Activated B cell treated with CpG ODN at 0.5 μM for 24 hours (primary cell): ENCODE measurements at regions not wholly inside any gene's neighbourhood (a gene's known extent, or its start where the extent isn't known, plus 50 kb on each side); places are given as distances from the start of the nearest gene placed in this dataset.

ENCODE experiments used
- ATAC-seq: fragments of 200-7000 bp; cut with Tn5 transposase; one replicate; pipeline ENCODE4 v1.10.0; 2021; ENCODE audit warnings: low read depth, mild to moderate bottlenecking, moderate library complexity
- CTCF ChIA-PET: fragments of 350-600 bp; sonication (Branson Sonifier 250); formaldehyde crosslinking; loops from one replicate; lab custom pipeline; 2021; ENCODE audit warnings: antibody characterized with exemption; lab: Charles Lee
- POLR2A ChIA-PET: fragments of 350-600 bp; sonication (Branson Sonifier 250); formaldehyde crosslinking; loops from one replicate; lab custom pipeline; 2021; ENCODE audit warnings: antibody characterized with exemption; lab: Charles Lee
- DNase-seq: peaks from one replicate; pipeline ENCODE4 v3.0.0; 2022
- H3K27ac Mint-ChIP-seq: one replicate; pipeline ENCODE4 v1.8.0; 2020; ENCODE audit warnings: mixed read lengths
- H3K27me3 Mint-ChIP-seq: one replicate; pipeline ENCODE4 v1.8.0; 2021; ENCODE audit warnings: mixed read lengths
- H3K36me3 Mint-ChIP-seq: one replicate; pipeline ENCODE4 v1.8.0; 2021; ENCODE audit warnings: low read depth, mixed read lengths
- H3K4me1 Mint-ChIP-seq: one replicate; pipeline ENCODE4 v1.8.0; 2021; ENCODE audit warnings: mixed read lengths
- H3K4me3 Mint-ChIP-seq: one replicate; pipeline ENCODE4 v1.8.0; 2020; ENCODE audit warnings: mild to moderate bottlenecking, mixed read lengths
- H3K9me3 Mint-ChIP-seq: one replicate; pipeline ENCODE4 v1.8.0; 2020; ENCODE audit warnings: mixed read lengths
- intact Hi-C: fragments of 100-400 bp; cut with micrococcal nuclease; formaldehyde crosslinking; loops from one replicate; pipeline ENCODE4 v1.15.1; 2024
- TF ChIP-seq, protein P1 (sequence below): fragments of 200-600 bp; IDR thresholded peaks from one replicate; pipeline ENCODE4 v1.8.0; 2022; ENCODE audit warnings: antibody characterized with exemption, mild to moderate bottlenecking

- TF ChIP-seq, protein P1, sequence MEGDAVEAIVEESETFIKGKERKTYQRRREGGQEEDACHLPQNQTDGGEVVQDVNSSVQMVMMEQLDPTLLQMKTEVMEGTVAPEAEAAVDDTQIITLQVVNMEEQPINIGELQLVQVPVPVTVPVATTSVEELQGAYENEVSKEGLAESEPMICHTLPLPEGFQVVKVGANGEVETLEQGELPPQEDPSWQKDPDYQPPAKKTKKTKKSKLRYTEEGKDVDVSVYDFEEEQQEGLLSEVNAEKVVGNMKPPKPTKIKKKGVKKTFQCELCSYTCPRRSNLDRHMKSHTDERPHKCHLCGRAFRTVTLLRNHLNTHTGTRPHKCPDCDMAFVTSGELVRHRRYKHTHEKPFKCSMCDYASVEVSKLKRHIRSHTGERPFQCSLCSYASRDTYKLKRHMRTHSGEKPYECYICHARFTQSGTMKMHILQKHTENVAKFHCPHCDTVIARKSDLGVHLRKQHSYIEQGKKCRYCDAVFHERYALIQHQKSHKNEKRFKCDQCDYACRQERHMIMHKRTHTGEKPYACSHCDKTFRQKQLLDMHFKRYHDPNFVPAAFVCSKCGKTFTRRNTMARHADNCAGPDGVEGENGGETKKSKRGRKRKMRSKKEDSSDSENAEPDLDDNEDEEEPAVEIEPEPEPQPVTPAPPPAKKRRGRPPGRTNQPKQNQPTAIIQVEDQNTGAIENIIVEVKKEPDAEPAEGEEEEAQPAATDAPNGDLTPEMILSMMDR, result no peak
- Mint-ChIP-seq H3K27me3 (no peaks in the 10 kb centered on the region), H3K4me3 (no peak overlapping the region), H3K27ac (no peak overlapping the region), H3K9me3 (peaks cover 3% of the 10 kb centered on the region), H3K36me3 (no peaks in the 10 kb centered on the region), H3K4me1 (no peaks in the 10 kb centered on the region)
- intact Hi-C loops, result no loop called here
- DNase-seq (no peak), ATAC-seq (no peak)
- CTCF ChIA-PET, result no interaction called here
- POLR2A ChIA-PET, result no interaction called here
Observed at GRCh38 chr20:22652681-22653588, 68.6 kb upstream of the FOXA2 start.

DNA sequence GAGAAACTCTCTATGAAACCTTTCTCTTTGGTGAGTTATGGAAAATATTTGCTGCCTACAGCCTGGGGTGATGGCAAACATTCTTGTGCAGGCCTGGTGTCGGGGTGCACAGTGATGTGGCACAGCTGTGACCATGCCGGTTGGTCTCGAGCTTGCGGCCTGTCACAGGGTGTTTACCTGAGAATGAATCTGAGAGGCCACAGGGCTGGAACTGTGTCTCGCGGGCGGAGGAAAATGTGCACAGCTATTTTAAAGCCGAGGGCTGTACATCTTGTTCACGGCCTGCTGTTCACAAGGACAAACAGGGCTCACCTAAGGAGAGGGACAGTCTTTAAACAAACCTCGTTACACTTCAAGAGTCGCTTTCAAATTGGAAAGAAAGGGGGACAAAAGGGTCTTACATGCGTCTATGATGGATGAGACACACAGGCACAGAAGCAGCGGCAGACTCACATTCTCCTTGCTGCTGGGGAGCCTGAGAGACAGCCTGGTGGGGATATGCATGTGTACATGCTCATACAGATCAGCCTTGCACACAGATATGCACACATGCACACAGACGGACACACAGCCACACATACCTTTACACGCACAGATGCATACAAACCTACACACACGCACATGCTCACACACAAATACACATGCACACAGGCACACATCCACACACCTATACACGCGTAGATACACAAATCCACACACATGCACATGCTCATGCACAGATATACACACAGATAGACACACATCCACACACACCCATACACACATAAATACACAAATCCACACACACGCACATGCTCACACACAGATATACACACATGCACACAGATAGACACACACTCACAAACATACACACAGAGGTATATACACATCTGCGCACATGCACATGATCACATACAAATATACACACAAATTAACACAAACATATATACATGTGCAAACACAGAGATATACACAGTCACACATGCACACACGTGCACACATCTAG is 69.6 kb upstream of the FOXA2 start:
- ChIA-PET CTCF (no interaction called here), POLR2A (no interaction called here)
- Mint-ChIP-seq H3K4me1 (no peaks in the 10 kb centered on the region), H3K4me3 (no peak overlapping the region), H3K27ac (no peak overlapping the region), H3K27me3 (no peaks in the 10 kb centered on the region), H3K9me3 (peaks cover 3% of the 10 kb centered on the region), H3K36me3 (no peaks in the 10 kb centered on the region)
- TF ChIP-seq, protein P1, result no peak
- ATAC-seq (no peak), DNase-seq (no peak)
- intact Hi-C loops, result no loop called here

DNA sequence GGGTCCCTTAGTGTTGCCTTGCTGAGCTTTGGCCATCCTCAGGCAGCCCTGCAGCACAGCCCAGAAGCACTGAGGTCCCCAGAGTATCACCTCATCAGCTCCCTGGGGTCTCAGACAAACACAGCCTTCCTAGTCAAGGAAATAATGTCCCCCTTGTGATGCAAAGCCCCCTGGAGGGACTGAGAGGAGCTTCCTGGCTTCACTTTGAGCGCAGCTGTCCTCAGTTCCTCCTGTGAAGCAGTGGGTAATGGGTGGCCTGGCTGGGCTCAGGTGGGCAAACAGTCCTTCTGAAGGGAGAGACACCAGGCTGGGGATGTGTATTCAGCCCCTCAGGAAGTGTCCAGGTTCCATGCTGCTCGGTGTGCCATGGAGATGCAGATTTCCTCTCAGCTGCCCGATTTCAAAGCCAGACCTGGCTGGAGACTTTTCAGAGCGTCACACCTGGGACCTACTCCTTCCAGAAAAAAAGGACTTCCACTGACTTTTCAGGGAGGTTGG is 79.2 kb upstream of the FOXA2 start:
- intact Hi-C loops, result no loop called here
- Mint-ChIP-seq H3K36me3 (no peaks in the 10 kb centered on the region), H3K4me3 (no peak overlapping the region), H3K27ac (no peak overlapping the region), H3K9me3 (peaks cover 7% of the 10 kb centered on the region), H3K27me3 (no peaks in the 10 kb centered on the region), H3K4me1 (no peaks in the 10 kb centered on the region)
- TF ChIP-seq, protein P1, result no peak
- ATAC-seq, result no peak
- DNase-seq, result no peak
- ChIA-PET CTCF (interaction anchor here (1.8 kb wide), 1 partner anchor 28 kb away, joined by 4 read pairs; no protein-coding TSS in a partner anchor), POLR2A (no interaction called here)

DNA sequence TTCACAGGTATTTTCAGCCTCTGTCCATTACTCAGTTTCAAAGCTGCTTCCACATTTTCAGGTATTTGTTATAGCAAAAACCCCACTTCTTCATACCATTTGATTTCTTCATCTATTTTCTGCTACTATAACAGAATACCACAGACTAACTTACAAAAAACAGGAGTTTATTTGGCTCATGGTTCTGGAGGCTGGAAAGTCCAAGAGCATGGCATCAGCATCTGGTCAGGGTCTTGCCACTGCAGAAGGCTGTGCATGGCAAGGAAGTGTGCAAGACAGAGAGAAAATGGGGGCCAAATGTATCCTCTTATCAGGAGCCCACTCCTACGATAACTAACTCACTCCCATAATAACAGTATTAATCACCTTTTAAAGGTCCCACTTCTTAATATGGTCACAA is 82.8 kb upstream of the FOXA2 start:
- H3K9me3 Mint-ChIP-seq, result peaks cover 17% of the 10 kb centered on the region
- DNase-seq (no peak), ATAC-seq (no peak)
- no peak overlapping the region for H3K4me3 Mint-ChIP-seq
- H3K36me3 Mint-ChIP-seq, result no peaks in the 10 kb centered on the region
- TF ChIP-seq, protein P1, result no peak
- no peaks in the 10 kb centered on the region for H3K4me1 Mint-ChIP-seq
- intact Hi-C loops, result no loop called here
- ChIA-PET CTCF (no interaction called here), POLR2A (no interaction called here)
- H3K27ac Mint-ChIP-seq, result no peak overlapping the region
- peaks cover 6% of the 10 kb centered on the region for H3K27me3 Mint-ChIP-seq
